ENCODE measurements at regions not wholly inside any gene's neighbourhood (a gene's known extent, or its start where the extent isn't known, plus 50 kb on each side); places are given as distances from the start of the nearest gene placed in this dataset.

DNA sequence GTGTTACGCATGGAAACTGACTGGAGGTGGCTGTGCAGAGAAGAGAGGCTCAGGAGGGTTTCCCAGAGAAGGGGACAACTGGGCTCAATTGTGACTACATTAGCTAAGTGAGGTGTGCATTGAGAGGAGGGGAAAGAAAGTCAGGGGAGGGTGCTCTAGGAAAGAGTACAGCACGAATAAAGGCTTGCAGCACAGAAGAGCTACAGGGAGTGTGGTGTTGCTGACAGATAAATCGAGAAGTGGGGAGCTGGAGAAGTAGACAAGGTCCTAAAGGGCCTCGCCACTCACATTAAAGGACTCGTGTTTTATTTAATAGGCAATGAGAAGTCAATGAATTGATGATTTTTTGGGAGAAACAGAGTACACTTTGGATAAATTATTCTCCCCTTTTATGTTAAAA lies 65.7 kb upstream of the CTAGE1 start:
- no peak for TF ChIP-seq POLR2A (IDR thresholded peaks at IDR 0.05; ENCODE audit: low read depth, low read length)
- TF ChIP-seq POU2F2 (IDR thresholded peaks at IDR 0.05; ENCODE audit: low read depth, low read length), result no peak
- TF ChIP-seq TAF1 (IDR thresholded peaks at IDR 0.05; ENCODE audit: low read depth, low read length), result no peak
- no peak for TF ChIP-seq POLR2AphosphoS5 (IDR thresholded peaks at IDR 0.05; ENCODE audit: low read depth, low read length)
- TF ChIP-seq SPI1 (IDR thresholded peaks at IDR 0.05; ENCODE audit: low read depth, low read length), result no peak
- no peak for TF ChIP-seq PAX5 (IDR thresholded peaks at IDR 0.05; ENCODE audit: insufficient read depth, low read length, severe bottlenecking)
